H1 (cell line): ENCODE measurements at regions not wholly inside any gene's neighbourhood (a gene's known extent, or its start where the extent isn't known, plus 50 kb on each side); places are given as distances from the start of the nearest gene placed in this dataset.

Source experiments
- ASH2L ChIP-seq: fragments of 200-600, 300-600 bp; sonication (generic); IDR thresholded peaks from one replicate; pipeline ENCODE4 v1.7.1; 2017; ENCODE audit warnings: low read length
- BCL11A ChIP-seq, 2 experiments: IDR thresholded peaks; one replicate each; pipeline ENCODE4 v1.6.1; 2011; ENCODE audit warnings: low read depth in 2 of 2, low read length in 2 of 2, mild to moderate bottlenecking in 2 of 2
- CBX5 ChIP-seq: fragments of 300-800, 300-1000 bp; sonication (generic); IDR thresholded peaks from 2 replicates; pipeline ENCODE4 v1.7.1; 2016; ENCODE audit warnings: antibody characterized with exemption, low read length, low read depth
- CHD7 ChIP-seq: fragments of 300-600 bp; sonication (generic); IDR thresholded peaks from 2 replicates; pipeline ENCODE4 v1.7.1; 2012; ENCODE audit warnings: low read length, moderate library complexity, mild to moderate bottlenecking, inconsistent platforms; ENCODE audit not compliant: insufficient replicate concordance
- E2F6 ChIP-seq: IDR thresholded peaks from 2 replicates; pipeline ENCODE4 v1.6.1; 2012; ENCODE audit warnings: inconsistent platforms
- JUND ChIP-seq: IDR thresholded peaks from 2 replicates; pipeline ENCODE4 v1.6.1; 2011; ENCODE audit warnings: mild to moderate bottlenecking, improper control_type of control experiment, low read length
- MAFK ChIP-seq: IDR thresholded peaks from 2 replicates; pipeline ENCODE4 v1.6.1; 2012; ENCODE audit warnings: low read depth, mild to moderate bottlenecking, improper control_type of control experiment, low read length
- SAP30 ChIP-seq: fragments of 300-600 bp; sonication (generic); IDR thresholded peaks from 2 replicates; pipeline ENCODE4 v1.7.1; 2012; ENCODE audit warnings: low read length, moderate library complexity, mild to moderate bottlenecking, inconsistent platforms; ENCODE audit not compliant: insufficient read depth, insufficient replicate concordance
- SP2 ChIP-seq: IDR thresholded peaks from 2 replicates; pipeline ENCODE4 v1.6.1; 2012; ENCODE audit warnings: mild to moderate bottlenecking, low read length, inconsistent platforms
- SRF ChIP-seq: IDR thresholded peaks from 2 replicates; pipeline ENCODE4 v1.6.1; 2011; ENCODE audit warnings: mild to moderate bottlenecking, low read depth, low read length, moderate library complexity
- TBP ChIP-seq: IDR thresholded peaks from 2 replicates; pipeline ENCODE4 v1.6.1; 2011; ENCODE audit warnings: low read depth, low read length, improper control_type of control experiment
- TEAD4 ChIP-seq: IDR thresholded peaks from 2 replicates; pipeline ENCODE4 v1.6.1; 2012; ENCODE audit warnings: low read depth, low read length, inconsistent platforms, mixed read lengths

GRCh38 chr21:17461014-17461413, 51.8 kb upstream of the CXADR start (continued):
- no peak for TF ChIP-seq CHD7
- TF ChIP-seq E2F6: no peak
- no peak for TF ChIP-seq MAFK
- TF ChIP-seq CBX5: no peak
- no peak for TF ChIP-seq TEAD4
- no peak for TF ChIP-seq ASH2L
- TF ChIP-seq BCL11A (IDR thresholded peaks at IDR 0.05; ENCODE audit: low read depth in 2 of 2, low read length in 2 of 2): no peak
- no peak for TF ChIP-seq SAP30
- TF ChIP-seq SP2: no peak
- no peak for TF ChIP-seq TBP
- no peak for TF ChIP-seq SRF
- TF ChIP-seq JUND: no peak
